OCI-LY1 (cell line): ENCODE measurements at regions not wholly inside any gene's neighbourhood (a gene's known extent, or its start where the extent isn't known, plus 50 kb on each side); places are given as distances from the start of the nearest gene placed in this dataset.

ENCODE experiments used
- CTCF ChIP-seq: fragments of 200-600 bp; sonication (generic), shearing (Covaris generic); IDR thresholded peaks from 2 replicates; pipeline ENCODE4 v1.5.1; 2017; ENCODE audit warnings: mild to moderate bottlenecking, antibody characterized with exemption, low read length, moderate library complexity, mixed read lengths
- EZH2 ChIP-seq: fragments of 200-600 bp; sonication (generic), shearing (Covaris generic); IDR thresholded peaks from 2 replicates; pipeline ENCODE4 v1.8.0; 2017; ENCODE audit warnings: borderline replicate concordance, mixed run types, mild to moderate bottlenecking, antibody characterized with exemption, low read length, moderate library complexity, mixed read lengths

- no peak for TF ChIP-seq EZH2
- no peak for TF ChIP-seq CTCF
Observed at GRCh38 chr1:239455743-239456142, 69.4 kb downstream of the CHRM3 start.
